Activated naive CD8-positive, alpha-beta T cell treated with anti-CD3 and anti-CD28 coated beads, Interleukin-2, amount 10 ng/mL, durations not matched to agents 7 days and 5 days (primary cell): ENCODE measurements at regions not wholly inside any gene's neighbourhood (a gene's known extent, or its start where the extent isn't known, plus 50 kb on each side); places are given as distances from the start of the nearest gene placed in this dataset.

Experiments used
- ATAC-seq: fragments of 150-1000 bp; cut with Tn5 transposase; one replicate; pipeline ENCODE4 v1.10.0; 2021; ENCODE audit warnings: low read depth, moderate library complexity
- POLR2A ChIA-PET: fragments of 350-600 bp; sonication (Branson Sonifier 250); formaldehyde crosslinking; loops from one replicate; lab custom pipeline; 2021; ENCODE audit warnings: antibody characterized with exemption; lab: Charles Lee
- DNase-seq: peaks from one replicate; pipeline ENCODE4 v3.0.0; 2021
- H3K27ac Mint-ChIP-seq: one replicate; pipeline ENCODE4 v1.8.0; 2022; ENCODE audit warnings: mild to moderate bottlenecking, mixed read lengths
- H3K27me3 Mint-ChIP-seq: one replicate; pipeline ENCODE4 v1.8.0; 2022; ENCODE audit warnings: mild to moderate bottlenecking, moderate library complexity, mixed read lengths
- H3K36me3 Mint-ChIP-seq: one replicate; pipeline ENCODE4 v1.8.0; 2021; ENCODE audit warnings: mild to moderate bottlenecking, mixed read lengths
- H3K4me1 Mint-ChIP-seq: one replicate; pipeline ENCODE4 v1.8.0; 2021; ENCODE audit warnings: mixed read lengths
- H3K4me3 Mint-ChIP-seq: one replicate; pipeline ENCODE4 v1.8.0; 2022; ENCODE audit warnings: mild to moderate bottlenecking, moderate library complexity, mixed read lengths
- H3K9me3 Mint-ChIP-seq: one replicate; pipeline ENCODE4 v1.8.0; 2021; ENCODE audit warnings: mixed read lengths

GRCh38 chr12:97778111-97778510, 315.5 kb downstream of the RMST start:
- H3K4me1 Mint-ChIP-seq: no peaks in the 10 kb centered on the region
- no peak overlapping the region for H3K27ac Mint-ChIP-seq
- H3K27me3 Mint-ChIP-seq: no peaks in the 10 kb centered on the region
- H3K9me3 Mint-ChIP-seq: peaks cover 1% of the 10 kb centered on the region
- DNase-seq (no peak), ATAC-seq (no peak)
- POLR2A ChIA-PET: no interaction called here
- no peaks in the 10 kb centered on the region for H3K36me3 Mint-ChIP-seq
- H3K4me3 Mint-ChIP-seq: no peak overlapping the region

- DNase-seq: no peak
- H3K27me3 Mint-ChIP-seq: no peaks in the 10 kb centered on the region
- no peaks in the 10 kb centered on the region for H3K4me1 Mint-ChIP-seq
- ATAC-seq: no peak
- H3K4me3 Mint-ChIP-seq: no peak overlapping the region
- H3K9me3 Mint-ChIP-seq: peaks cover 1% of the 10 kb centered on the region
- POLR2A ChIA-PET: no interaction called here
- H3K36me3 Mint-ChIP-seq: no peaks in the 10 kb centered on the region
- H3K27ac Mint-ChIP-seq: no peak overlapping the region
Measured at GRCh38 chr12:97781342-97781741, 318.7 kb downstream of the RMST start.

- DNase-seq: no peak
- no peaks in the 10 kb centered on the region for H3K4me1 Mint-ChIP-seq
- no peak overlapping the region for H3K4me3 Mint-ChIP-seq
- no peaks in the 10 kb centered on the region for H3K27me3 Mint-ChIP-seq
- no peaks in the 10 kb centered on the region for H3K36me3 Mint-ChIP-seq
- POLR2A ChIA-PET: no interaction called here
- ATAC-seq: no peak
- peaks cover 2% of the 10 kb centered on the region for H3K9me3 Mint-ChIP-seq
- H3K27ac Mint-ChIP-seq: no peak overlapping the region
Measured at GRCh38 chr12:97784904-97785303, 322.3 kb downstream of the RMST start.

- Mint-ChIP-seq H3K27me3 (no peaks in the 10 kb centered on the region), H3K27ac (no peak overlapping the region), H3K36me3 (no peaks in the 10 kb centered on the region), H3K9me3 (peaks cover 4% of the 10 kb centered on the region), H3K4me3 (no peak overlapping the region), H3K4me1 (no peaks in the 10 kb centered on the region)
- no peak for DNase-seq
- POLR2A ChIA-PET: no interaction called here
- ATAC-seq: no peak
Measured at GRCh38 chr12:97790281-97790680, 327.7 kb downstream of the RMST start.

- no peaks in the 10 kb centered on the region for H3K4me1 Mint-ChIP-seq
Measured at GRCh38 chr12:97797473-97797872, 334.9 kb downstream of the RMST start.

GRCh38 chr12:97800561-97800960, 338.0 kb downstream of the RMST start:
- ATAC-seq (no peak), DNase-seq (no peak)
- no peak overlapping the region for H3K27ac Mint-ChIP-seq
- POLR2A ChIA-PET: no interaction called here
- no peaks in the 10 kb centered on the region for H3K36me3 Mint-ChIP-seq
- H3K27me3 Mint-ChIP-seq: no peaks in the 10 kb centered on the region
- no peaks in the 10 kb centered on the region for H3K4me1 Mint-ChIP-seq
- H3K9me3 Mint-ChIP-seq: no peaks in the 10 kb centered on the region
- no peak overlapping the region for H3K4me3 Mint-ChIP-seq

More at GRCh38 chr12:97797473-97797872, 334.9 kb downstream of the RMST start:
- ATAC-seq (no peak), DNase-seq (no peak)
- H3K27ac Mint-ChIP-seq: no peak overlapping the region
- no peaks in the 10 kb centered on the region for H3K36me3 Mint-ChIP-seq
- no peaks in the 10 kb centered on the region for H3K9me3 Mint-ChIP-seq
- POLR2A ChIA-PET: no interaction called here
- H3K4me3 Mint-ChIP-seq: no peak overlapping the region
- H3K27me3 Mint-ChIP-seq: no peaks in the 10 kb centered on the region

- POLR2A ChIA-PET: no interaction called here
- Mint-ChIP-seq H3K4me1 (no peaks in the 10 kb centered on the region), H3K36me3 (no peaks in the 10 kb centered on the region), H3K4me3 (no peak overlapping the region), H3K27ac (no peak overlapping the region), H3K9me3 (no peaks in the 10 kb centered on the region), H3K27me3 (no peaks in the 10 kb centered on the region)
- ATAC-seq (no peak), DNase-seq (no peak)
Measured at GRCh38 chr12:97801471-97802059, 339.0 kb downstream of the RMST start.

GRCh38 chr12:97805146-97805545, 342.5 kb downstream of the RMST start:
- POLR2A ChIA-PET: no interaction called here
- Mint-ChIP-seq H3K27ac (no peak overlapping the region), H3K36me3 (no peaks in the 10 kb centered on the region), H3K9me3 (peaks cover 1% of the 10 kb centered on the region), H3K4me3 (no peak overlapping the region), H3K27me3 (no peaks in the 10 kb centered on the region), H3K4me1 (no peaks in the 10 kb centered on the region)
- no peak for DNase-seq
- ATAC-seq: no peak

GRCh38 chr12:97813301-97813700, 350.7 kb downstream of the RMST start:
- POLR2A ChIA-PET: no interaction called here
- no peaks in the 10 kb centered on the region for H3K27me3 Mint-ChIP-seq
- H3K27ac Mint-ChIP-seq: no peak overlapping the region
- DNase-seq (no peak), ATAC-seq (no peak)
- H3K4me3 Mint-ChIP-seq: no peak overlapping the region
- no peaks in the 10 kb centered on the region for H3K4me1 Mint-ChIP-seq
- H3K36me3 Mint-ChIP-seq: no peaks in the 10 kb centered on the region
- peaks cover 1% of the 10 kb centered on the region for H3K9me3 Mint-ChIP-seq

DNA sequence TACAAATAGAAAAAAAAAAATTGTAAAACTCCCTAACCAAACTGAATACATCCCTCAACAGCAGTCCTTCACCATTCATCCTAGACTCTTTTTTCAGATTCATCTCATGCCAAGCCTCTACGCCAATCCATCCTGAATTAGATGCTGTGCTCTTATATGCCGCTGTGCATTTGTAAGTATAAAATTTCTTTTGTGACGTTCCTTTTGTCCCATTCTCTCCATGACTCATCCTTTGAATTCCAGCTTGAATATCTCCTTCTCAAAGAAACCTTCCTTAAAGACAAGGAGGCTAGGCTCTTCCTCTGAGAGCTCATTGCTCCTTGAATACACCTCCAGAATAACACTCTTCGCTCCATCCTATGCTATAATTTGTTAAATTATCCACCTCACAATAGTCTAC, 359.2 kb downstream of the RMST start:
- POLR2A ChIA-PET: no interaction called here
- Mint-ChIP-seq H3K4me1 (no peaks in the 10 kb centered on the region), H3K27me3 (no peaks in the 10 kb centered on the region), H3K9me3 (no peaks in the 10 kb centered on the region), H3K36me3 (no peaks in the 10 kb centered on the region), H3K27ac (no peak overlapping the region), H3K4me3 (no peak overlapping the region)
- DNase-seq (no peak), ATAC-seq (no peak)

- POLR2A ChIA-PET: no interaction called here
- DNase-seq: no peak
- Mint-ChIP-seq H3K27ac (no peak overlapping the region), H3K4me1 (no peaks in the 10 kb centered on the region), H3K9me3 (no peaks in the 10 kb centered on the region), H3K36me3 (no peaks in the 10 kb centered on the region), H3K27me3 (no peaks in the 10 kb centered on the region), H3K4me3 (no peak overlapping the region)
- ATAC-seq: no peak
Measured at GRCh38 chr12:97835541-97835940, 372.9 kb downstream of the RMST start.

GRCh38 chr12:97837401-97837800, 374.8 kb downstream of the RMST start:
- no peak for ATAC-seq
- no peak overlapping the region for H3K4me3 Mint-ChIP-seq
- no peaks in the 10 kb centered on the region for H3K36me3 Mint-ChIP-seq
- DNase-seq: no peak
- H3K9me3 Mint-ChIP-seq: no peaks in the 10 kb centered on the region
- no peaks in the 10 kb centered on the region for H3K4me1 Mint-ChIP-seq
- no peak overlapping the region for H3K27ac Mint-ChIP-seq
- no peaks in the 10 kb centered on the region for H3K27me3 Mint-ChIP-seq
- POLR2A ChIA-PET: no interaction called here

- Mint-ChIP-seq H3K27ac (no peak overlapping the region), H3K36me3 (no peaks in the 10 kb centered on the region), H3K4me3 (no peak overlapping the region), H3K27me3 (no peaks in the 10 kb centered on the region), H3K4me1 (no peaks in the 10 kb centered on the region), H3K9me3 (peaks cover 1% of the 10 kb centered on the region)
- POLR2A ChIA-PET: no interaction called here
- no peak for ATAC-seq
- no peak for DNase-seq
Measured at GRCh38 chr12:97848051-97848450, 385.4 kb downstream of the RMST start.

- no peaks in the 10 kb centered on the region for H3K36me3 Mint-ChIP-seq
- H3K9me3 Mint-ChIP-seq: no peaks in the 10 kb centered on the region
- H3K27me3 Mint-ChIP-seq: no peaks in the 10 kb centered on the region
- no peak for DNase-seq
- no peak overlapping the region for H3K4me3 Mint-ChIP-seq
- POLR2A ChIA-PET: no interaction called here
- no peaks in the 10 kb centered on the region for H3K4me1 Mint-ChIP-seq
- ATAC-seq: no peak
- no peak overlapping the region for H3K27ac Mint-ChIP-seq
Measured at GRCh38 chr12:97854477-97854876, 391.9 kb downstream of the RMST start.

DNA sequence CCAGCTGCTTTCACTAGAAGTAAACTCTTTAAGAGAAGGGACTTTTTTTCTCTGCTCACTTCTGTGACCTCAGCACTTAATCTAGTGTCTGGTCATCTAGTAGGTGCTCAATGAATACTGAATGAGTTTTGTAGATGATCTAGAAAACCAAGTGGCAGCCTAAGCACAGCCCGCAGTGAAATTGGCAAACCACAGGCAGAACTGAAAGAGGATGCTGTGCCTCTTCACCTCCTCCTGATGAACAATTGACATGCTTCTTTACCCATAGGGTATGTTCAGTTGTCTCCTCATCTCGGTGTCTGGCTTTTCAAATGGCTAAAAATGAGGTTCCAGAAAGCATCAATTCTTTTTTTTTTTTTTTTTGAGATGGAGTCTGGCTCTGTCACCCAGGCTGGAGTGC, 399.5 kb downstream of the RMST start:
- no peak for DNase-seq
- Mint-ChIP-seq H3K4me3 (no peak overlapping the region), H3K9me3 (peaks cover 7% of the 10 kb centered on the region), H3K27me3 (no peaks in the 10 kb centered on the region), H3K36me3 (no peaks in the 10 kb centered on the region), H3K27ac (no peak overlapping the region), H3K4me1 (no peaks in the 10 kb centered on the region)
- no peak for ATAC-seq
- POLR2A ChIA-PET: no interaction called here
